IPS-NIHi7 (cell line): ENCODE measurements at regions not wholly inside any gene's neighbourhood (a gene's known extent, or its start where the extent isn't known, plus 50 kb on each side); places are given as distances from the start of the nearest gene placed in this dataset.

Source experiments
- DNase-seq: peaks from one replicate; pipeline ENCODE4 v3.0.0; 2012; ENCODE audit warnings: mixed read lengths; ENCODE audit errors: extremely low spot score

DNA sequence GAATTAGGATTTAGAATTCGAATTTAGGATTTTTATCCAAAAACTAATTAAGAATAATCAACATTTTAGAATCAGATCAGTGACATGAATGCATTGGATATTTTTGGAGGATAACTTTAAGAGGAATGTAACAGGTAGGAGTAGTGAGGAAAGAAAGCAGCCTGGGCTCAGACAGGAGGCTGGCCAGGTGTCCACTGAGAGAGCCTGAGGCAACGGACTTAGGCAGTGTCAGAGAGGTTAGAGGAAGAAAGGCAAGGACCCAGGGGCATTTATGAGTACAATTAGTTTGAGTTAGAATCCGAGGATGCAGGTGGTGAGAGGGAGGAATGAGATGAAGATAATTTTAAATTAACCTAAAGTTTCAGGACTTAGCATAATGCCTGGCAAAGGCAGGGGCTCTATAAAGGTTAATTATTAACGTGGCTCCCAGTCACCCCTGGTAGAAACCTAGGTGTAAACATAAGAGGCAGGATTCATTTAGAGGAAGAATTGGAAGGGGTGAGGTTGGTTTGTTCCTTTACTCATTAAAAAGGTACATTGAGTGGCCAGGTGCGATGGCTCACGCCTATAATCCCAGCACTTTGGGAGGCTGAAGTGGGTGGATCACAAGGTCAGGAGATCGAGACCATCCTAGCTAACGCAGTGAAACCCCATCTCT, 507.1 kb downstream of the TMEM182 start:
- no peak for DNase-seq

DNA sequence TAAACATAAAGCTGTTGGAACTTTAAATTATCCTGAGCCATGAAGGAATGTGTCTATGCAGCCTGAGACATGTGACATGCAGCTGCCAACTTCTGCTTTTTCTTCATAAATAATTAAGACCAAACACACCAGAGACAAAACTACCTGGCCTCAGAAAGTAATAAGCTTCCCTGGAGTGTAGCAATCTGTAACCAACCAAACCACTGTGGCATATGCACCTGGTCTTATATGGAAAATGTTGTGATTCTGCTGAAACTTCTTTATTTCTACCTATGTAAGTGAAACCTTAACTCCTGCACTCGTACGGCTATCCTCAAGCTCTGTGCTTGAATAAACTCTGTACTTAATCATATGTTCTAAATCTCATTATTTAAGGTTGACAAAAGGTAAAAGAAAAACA, 515.0 kb downstream of the TMEM182 start:
- DNase-seq: no peak

DNA sequence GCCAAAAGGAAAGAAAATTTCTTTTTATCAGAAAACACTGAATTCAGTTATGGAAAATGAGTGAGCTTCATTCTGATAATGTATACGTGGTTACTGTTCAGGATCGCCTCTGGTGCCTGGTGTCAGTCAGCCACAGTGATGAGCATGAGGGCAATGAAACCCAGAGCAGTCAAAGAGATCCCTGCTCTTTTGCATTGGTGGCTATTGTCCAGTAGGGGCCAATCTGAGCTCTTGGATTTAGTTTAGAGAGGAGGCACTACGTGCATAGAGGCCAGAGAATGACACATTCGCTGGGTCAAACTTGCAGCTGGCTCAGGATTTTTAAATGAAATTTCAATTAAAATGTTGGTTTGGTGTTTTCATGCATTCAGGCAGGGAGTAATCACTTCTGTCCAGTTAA, 522.9 kb downstream of the TMEM182 start:
- peak; percentile 28 for DNase-seq

DNA sequence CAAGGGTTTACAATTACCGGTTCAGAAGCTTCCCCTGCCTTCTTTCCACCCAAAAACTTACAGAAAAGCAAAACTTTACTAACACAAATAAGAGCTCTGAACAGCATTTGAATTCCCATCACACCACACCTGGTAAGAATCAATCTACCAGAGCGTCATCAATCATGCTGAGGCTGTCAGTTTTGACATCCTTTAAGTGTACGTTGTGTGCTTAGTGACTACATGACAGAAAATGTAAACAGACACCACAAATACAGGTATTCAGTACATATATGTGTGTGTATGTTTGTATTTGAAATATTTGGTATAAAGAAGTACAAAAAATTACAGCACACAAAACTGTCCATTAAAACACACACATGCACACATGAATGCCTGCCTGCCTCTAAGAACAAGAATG, 523.5 kb downstream of the TMEM182 start:
- DNase-seq: no peak

DNA sequence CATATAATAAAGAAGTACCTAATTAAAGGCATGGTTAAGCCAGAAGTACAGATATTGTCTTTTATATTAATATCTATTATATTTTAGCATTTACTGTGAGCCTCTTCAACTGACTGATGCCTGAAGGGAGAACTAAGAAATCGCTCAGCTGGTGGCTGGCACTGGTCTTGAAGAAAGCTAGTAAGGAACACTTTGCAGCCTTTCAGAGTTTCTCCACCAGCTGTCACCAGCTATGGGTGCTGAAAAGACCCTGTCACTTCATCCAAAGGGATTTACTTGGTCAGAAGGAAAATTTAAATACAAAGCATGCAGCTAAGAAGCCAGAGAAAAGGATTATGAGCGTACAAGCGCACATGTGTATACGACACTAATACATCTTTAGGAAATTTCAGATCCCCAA, 525.9 kb downstream of the TMEM182 start:
- DNase-seq: no peak

DNA sequence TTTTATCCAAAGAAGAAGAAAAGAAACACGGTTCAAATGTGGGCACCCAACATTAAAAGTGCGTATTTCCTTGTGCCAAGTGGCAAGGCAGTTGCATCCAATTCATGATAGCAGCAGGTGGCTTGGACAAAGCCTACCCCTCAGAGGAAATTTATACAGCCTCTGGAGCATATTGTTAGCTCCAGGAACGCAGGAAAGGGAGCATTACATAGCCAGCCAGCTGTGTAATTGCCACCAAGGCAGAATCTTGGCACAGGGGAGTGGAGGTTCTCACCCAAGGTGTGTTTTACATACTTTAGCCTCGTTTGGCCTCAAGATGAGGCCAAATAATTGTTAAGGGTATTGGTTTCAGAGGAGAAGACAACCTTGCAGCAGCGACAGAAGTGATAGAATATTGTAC, 526.9 kb downstream of the TMEM182 start:
- DNase-seq: no peak

DNA sequence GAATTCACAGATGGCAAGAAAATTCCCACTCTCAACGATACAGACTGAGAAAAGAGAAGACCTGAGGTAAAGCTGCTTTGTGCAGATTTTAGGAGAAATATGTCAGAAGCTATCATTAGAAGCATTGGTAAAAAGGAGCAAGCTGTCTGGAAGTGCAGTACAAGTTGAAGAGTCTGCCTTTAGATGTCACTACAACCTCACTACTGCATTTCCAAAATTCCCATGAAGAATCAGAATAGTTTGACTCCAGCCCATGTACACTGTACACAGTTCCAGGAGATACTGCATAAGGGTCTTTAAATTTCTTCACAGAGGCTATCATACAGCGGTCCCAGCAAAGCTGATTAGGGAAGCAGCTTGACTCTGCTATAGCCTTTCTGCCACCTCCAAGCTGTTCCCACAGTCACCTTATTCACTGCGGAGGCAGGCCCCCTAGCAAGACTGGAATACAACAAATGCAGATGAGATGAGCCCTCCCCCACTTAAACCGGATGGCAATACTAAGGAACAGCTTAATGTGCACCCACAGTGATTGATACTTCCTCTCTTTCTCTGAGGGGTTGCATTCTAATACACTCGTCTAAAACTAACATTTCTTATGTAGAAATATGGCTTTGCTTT, 527.4 kb downstream of the TMEM182 start:
- DNase-seq: peak; percentile 22

DNA sequence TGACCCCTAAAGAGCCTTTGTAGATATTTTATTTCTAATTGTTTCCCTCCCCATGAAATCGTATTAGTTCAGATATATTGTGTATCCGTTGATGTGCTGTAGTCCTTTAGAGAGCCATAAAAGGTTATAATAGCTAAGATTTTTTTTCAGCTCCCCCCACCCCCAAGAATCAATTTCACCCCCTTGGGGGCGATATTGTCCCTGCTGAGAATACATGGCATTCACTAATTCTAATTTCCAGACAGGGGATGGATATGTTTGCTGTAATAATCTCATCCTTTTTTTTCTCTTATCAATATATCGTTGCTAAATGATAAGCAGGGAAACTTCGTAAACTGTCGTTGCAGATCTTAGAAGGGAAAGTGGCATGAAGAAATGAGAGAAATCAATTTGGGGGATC, 530.7 kb downstream of the TMEM182 start:
- no peak for DNase-seq

DNA sequence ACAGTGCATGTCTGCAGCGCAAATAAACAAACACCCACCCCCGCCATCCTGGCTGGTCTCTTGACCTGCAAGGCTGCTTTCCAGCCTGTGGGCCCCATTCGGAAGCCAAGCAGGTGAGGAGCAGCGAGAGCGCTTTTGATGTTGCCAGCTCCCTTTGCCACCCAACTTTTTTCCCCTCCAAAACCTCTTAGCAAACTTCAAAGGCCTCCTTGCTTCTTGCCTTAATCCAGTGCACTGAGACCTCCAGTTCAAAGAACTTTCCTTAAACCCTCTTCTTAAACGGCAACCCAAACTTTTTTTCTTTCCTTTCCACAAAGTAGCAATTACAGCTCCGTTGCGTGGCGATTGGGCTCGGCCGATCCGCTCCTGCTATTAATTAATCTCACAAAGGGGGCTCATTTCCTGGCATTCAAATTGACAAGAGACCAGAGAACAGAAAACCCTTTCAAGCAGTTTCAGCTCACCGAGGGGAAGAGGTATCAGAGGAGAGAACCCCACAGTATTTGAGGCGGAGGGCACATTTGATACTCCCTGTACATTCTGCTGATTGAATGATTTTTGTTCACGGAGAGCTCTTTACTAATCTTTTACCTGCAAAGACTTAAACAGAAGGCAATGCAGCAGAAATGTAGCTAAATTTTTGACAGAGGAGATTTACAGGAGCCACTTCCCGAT, 531.4 kb downstream of the TMEM182 start:
- DNase-seq: no peak

DNA sequence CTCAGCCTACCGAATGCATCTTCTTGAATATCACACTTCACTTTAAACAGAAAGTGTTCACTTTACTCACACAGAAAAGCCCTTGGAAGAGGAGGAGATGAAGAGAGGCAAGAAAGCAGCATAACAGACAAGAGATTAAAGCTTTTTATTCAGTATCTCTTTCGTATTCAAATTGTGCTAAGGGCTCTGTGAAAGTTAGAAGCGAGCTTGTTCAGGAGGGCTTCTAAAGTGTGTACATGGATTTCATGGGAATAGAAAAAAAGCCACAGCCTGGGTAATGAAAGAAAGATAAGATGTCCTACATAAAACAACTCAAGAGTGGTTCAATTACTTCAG, 531.9 kb downstream of the TMEM182 start:
- no peak for DNase-seq

DNA sequence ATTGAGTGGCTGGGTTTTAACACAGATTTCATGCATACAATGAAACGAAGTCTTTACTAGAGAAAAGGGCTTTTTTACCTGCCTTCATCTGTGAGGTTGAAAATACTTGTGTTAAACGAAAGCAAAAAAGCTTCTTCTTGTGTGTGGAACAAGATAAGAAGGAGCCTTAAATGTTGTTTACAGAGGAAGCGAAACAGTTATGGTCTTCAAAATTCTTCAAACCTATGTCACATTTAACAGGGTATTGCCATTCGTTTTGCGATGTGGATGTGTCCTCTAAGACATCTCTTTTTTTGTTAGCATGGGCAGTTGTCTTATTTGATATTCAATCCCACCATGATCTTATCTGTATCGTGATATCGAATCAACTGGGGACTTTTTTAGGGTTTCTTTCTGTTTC, 532.6 kb downstream of the TMEM182 start:
- no peak for DNase-seq

DNA sequence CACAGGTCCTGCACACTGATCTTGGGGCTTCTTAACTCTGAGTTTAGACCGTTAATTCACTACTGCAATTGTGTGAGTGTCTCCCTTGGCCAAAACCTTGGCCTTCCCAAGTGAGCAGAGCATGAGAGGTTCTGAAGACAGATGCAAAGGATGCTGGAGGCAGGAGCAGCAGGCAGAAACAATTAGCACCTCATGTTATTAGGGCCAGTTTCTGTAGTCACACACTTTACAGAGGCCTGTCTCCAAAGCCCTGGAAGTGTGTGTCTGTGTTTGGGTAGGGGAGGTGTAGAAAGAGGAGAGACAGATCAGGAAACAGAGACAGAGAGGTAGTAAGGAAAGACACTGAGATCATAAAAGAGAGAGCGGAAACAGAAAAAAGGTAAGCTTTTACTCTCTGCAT, 533.8 kb downstream of the TMEM182 start:
- no peak for DNase-seq

DNA sequence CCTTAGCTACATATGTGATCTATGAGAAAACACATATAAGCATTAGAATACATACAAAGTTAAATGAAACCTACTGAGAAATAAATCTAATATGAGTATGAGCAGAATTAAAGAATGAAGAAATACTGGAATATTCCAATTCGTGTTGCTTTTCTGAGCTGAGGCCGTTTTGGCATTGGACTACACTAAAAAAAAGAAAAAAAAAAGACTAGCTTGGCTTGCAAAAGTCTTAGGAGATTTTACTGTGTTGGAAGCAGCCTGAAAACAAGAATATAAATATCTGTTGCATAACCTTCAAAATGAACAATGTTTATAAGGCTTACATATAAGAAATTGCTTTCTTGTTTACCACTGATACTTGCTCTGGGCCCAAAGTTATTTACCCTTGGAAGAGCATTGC, 562.8 kb downstream of the TMEM182 start:
- no peak for DNase-seq

DNA sequence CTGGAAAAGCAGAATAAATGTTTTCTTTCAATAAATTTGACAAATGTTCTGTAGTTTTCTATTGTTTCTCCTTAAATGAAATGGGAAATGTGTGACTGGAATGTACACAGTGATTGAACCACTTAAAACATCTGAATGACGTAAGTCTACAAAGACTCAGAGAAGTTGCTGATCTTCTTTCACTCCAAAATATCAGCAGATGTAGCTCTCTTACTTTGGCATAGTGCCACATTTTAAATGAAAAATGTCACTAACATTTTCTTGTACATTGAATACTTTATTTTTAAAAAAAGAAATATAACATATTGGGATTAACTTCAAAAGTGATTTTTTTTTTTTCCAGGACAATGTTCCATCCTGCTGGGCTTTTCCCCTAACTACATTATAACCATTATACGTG, 565.6 kb downstream of the TMEM182 start:
- DNase-seq: no peak

DNA sequence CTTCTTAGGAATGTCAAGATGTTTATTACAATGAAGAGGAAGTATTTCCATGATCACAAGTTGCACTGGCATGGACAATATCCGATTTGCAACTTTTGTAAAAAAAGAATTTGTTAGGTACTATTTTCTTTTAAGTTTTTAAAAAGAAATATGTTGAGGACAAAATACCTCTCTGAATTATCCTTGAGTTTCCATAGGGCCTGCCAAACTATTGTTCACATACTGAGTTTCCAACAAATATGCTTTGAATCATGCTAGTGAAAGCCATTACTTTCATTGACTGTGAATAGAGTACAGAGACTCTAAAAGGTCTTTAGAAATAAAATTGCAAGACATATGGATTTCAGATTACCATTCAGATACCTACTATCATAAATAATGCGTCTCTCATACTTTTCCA, 566.1 kb downstream of the TMEM182 start:
- DNase-seq: no peak

DNA sequence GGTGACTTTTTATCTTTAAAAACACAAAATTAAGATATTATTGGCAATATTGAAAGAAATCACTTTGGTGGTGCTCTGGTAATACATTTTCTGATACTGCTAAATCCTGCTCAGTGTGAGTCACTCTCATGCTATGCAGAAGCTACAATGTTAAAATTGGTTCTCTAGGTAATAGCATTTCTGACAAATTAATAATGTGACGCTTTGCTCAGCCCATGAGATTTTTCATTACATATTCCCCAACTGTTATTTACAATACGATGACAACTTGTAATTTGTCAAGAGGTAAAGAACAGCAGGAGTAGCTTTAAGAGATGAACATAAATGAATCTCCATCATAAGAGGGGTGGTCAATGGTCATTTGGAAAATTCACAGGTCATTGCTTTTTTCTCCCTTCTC, 573.6 kb downstream of the TMEM182 start:
- DNase-seq: no peak

DNA sequence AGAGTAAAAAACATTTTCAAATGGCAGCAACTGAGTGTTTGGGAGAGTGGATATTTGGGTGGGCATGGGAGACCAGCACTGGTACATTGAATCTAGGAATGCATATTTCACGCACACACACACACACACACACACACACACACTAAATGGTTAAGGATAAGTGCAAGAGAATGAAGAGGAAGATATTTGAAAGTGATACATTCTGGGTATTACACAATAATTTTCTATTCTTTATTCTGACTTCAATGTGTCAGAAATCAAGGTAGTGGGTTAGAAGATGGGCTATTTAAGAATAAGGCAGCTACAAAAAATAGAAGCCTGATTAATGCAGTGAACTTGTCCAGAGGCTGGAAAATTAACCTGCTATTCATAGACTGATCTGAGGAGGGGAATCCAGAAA, 577.0 kb downstream of the TMEM182 start:
- no peak for DNase-seq

DNA sequence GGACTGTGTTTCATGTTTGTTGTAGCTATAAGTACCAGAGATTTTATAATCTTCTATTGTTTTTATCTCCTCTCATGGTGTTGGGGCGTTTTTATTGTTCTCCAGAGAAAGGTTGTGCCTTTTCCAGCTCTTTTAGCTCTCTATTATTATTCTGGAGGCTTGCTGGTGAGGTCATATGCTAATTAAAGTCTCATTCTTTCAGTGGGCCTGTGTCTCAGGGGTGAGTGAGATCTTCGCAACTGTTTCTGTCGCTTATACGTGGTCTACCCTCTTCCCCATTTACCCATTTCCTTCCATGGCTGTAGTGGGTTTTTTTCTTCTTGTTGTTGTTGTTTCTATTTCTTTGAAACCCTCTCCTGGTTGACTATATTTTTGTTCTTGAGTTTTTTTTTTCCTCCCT, 584.9 kb downstream of the TMEM182 start:
- no peak for DNase-seq

DNA sequence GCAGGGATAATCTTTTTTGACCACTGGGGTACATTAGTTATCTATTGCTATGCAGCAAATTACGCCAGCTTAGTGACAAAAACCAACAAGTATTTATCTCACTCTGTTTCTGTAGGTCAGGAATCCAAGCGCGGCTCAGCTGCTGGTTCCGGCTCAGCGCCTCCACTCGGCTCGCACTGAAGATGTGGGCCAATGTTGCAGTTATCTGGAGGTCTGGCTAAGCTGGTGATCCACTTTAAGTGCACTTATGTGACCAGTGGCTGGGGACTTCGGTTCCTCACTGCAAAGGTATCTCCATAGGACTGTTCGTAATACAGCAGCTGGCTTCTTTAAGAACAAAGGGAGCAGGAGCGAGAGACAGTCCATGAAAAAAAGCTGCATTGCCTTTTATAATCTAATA, 591.9 kb downstream of the TMEM182 start:
- no peak for DNase-seq

DNA sequence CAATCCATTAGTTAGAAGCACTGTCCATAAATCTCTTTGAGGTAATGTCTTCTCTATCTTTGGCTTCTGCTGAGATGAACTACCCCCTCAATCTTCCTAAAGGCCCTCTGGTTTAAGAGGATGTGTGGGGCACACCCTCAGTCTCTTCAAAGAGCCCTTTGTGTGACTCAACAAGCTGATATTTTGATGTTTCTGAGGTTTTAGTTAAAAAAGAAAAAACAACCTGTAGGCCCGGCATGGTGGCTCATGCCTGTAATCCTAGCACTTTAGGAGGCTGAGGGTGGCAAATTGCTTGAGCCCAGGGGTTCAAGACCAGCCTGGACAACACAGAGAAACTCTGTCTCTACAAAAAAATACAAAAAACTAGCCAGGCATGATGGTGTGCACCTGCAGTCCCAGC, 593.5 kb downstream of the TMEM182 start:
- DNase-seq: no peak

DNA sequence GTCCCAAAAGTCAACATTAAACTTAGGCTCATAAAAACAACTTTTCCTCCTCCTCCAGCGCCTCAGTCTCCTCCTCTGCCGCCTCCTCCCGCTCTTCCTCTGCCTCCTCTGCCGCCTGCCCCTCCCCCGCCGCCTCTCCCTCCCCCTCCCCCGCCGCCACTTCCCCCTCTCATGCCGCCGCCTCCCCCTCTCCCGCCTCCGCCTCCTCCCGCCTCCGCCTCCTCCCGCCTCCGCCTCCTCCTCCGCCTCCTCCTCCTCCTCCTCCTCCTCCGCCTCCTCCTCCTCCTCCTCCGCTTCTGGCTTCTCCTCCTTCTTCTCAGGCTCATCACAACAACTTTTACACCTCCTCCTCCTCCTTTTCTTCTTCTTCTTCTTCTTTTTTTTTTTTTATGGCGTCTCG, 599.9 kb downstream of the TMEM182 start:
- no peak for DNase-seq

DNA sequence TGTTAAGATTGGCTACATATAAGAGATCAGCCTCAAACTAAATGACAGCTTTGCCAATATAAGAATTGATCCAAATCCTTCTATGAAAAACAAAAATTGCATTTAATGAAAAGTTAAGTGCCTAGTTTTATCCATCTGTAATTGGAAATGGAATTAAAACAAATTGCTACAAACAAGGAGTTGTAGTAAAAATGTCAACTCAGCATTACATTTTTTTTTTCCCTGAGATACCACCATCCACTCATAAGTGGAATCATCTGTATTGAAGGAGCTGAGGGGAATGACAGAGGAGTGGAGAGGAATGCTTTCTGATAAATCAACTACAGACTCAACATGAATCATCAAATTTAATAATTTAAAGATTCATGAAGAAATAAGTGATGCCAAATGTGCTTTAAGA, 601.8 kb downstream of the TMEM182 start:
- DNase-seq: no peak

DNA sequence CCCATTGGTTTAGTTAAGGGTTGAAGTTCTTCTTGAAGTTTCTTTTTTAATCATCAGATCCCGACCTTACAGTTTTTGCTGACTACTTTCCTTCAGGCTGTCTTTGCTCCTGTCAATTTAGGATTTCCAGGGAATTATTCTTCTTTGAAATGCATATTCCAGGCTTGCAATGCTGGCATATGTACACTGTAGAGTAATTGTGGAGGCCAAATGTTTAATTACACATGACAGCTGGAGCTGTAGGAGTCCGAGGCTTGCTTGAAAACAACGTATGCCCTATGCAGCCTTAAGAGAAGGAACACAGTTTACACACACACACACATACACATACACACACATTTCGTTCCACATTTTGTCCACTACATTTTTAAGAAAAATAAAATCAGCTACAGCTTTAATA, 602.3 kb downstream of the TMEM182 start:
- no peak for DNase-seq

DNA sequence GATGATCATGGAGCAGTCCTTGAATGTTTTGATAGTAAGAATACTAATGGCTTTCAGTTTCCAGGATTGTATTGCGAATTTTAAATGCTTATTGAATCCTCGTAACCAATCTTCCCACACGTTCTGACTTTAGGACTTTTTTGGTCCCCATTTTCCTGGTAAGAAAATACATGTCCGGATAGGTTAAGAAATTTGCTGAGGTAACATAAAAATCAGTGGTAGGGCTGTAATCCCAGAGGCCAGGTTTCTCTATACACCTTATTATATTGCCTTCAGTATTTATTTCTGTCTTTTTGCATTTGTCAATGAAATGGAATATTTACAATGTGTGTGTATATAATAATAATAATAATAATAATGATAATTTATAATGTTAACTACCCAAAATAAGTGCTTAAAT, 603.2 kb downstream of the TMEM182 start:
- DNase-seq: no peak
